A549 (cell line): ENCODE measurements at regions not wholly inside any gene's neighbourhood (a gene's known extent, or its start where the extent isn't known, plus 50 kb on each side); places are given as distances from the start of the nearest gene placed in this dataset.

Source experiments
- ATAC-seq, 2 experiments: fragments of 200-7000 bp in 1 of 2; fragments of >200 bp in 1 of 2; cut with Nextera tagmentation in 1 of 2; cut with Tn5 transposase in 1 of 2; 3 replicates each; pipeline versions ENCODE4 v1.8.0 to v1.9.1; 2018 to 2020; ENCODE audit warnings: mild to moderate bottlenecking in 1 of 2, moderate library complexity in 1 of 2
- CTCF ChIA-PET: fragments of 300-600 bp; sonication (Branson Sonifier 250); formaldehyde crosslinking; extraction: SDS; loops from one replicate; lab custom pipeline; 2021; ENCODE audit warnings: antibody characterized with exemption, inconsistent platforms; lab: Yijun Ruan, JAX
- POLR2A ChIA-PET: fragments of 350-600 bp; formaldehyde crosslinking; extraction: SDS; loops from one replicate; lab custom pipeline; 2021; ENCODE audit warnings: antibody characterized with exemption, inconsistent platforms; lab: Yijun Ruan, JAX
- DNase-seq, 2 experiments: peaks; one replicate each; pipeline versions ENCODE4 v3.0.0 to v3.0.0-alpha.2; 2011 to 2016; ENCODE audit warnings: low read depth in 1 of 2, low spot score in 1 of 2
- FAIRE-seq: peaks from 2 replicates; lab custom pipeline; 2011; peaks lifted over from hg19 to GRCh38; lab: Jason Lieb, UNC
- H3K27ac ChIP-seq, 2 experiments: fragments of >200 bp; sonication (Bioruptor Twin); formaldehyde crosslinking; 3 replicates each; pipeline ENCODE4 v1.5.1; 2016 to 2017
- H3K4me1 ChIP-seq: fragments of >200 bp; sonication (Bioruptor Twin); formaldehyde crosslinking; 3 replicates; pipeline ENCODE4 v1.6.1; 2016
- H3K4me2 ChIP-seq: fragments of >200 bp; sonication (Bioruptor Twin); formaldehyde crosslinking; 3 replicates; pipeline ENCODE4 v1.6.1; 2016
- H3K4me3 ChIP-seq: fragments of >200 bp; sonication (Bioruptor Twin); formaldehyde crosslinking; 3 replicates; pipeline ENCODE4 v1.5.1; 2016
- H3K9me3 ChIP-seq: fragments of >200 bp; sonication (Bioruptor Twin); formaldehyde crosslinking; 3 replicates; pipeline ENCODE4 v1.6.1; 2016
- CBX2 ChIP-seq: fragments of 200-600 bp; sonication (generic); IDR thresholded peaks from 2 replicates; pipeline ENCODE4 v1.6.1; 2016; ENCODE audit warnings: low read depth, mild to moderate bottlenecking, borderline replicate concordance
- CEBPB ChIP-seq, 2 experiments: fragments of >200 bp in 1 of 2; sonication (Bioruptor Twin) in 1 of 2; formaldehyde crosslinking in 1 of 2; IDR thresholded peaks; 2 replicates each; pipeline ENCODE4 v1.6.1; 2012 to 2016
- CHD4 ChIP-seq: fragments of 200-600 bp; sonication (generic); IDR thresholded peaks from 2 replicates; pipeline ENCODE4 v1.6.1; 2016; ENCODE audit warnings: antibody characterized with exemption, mild to moderate bottlenecking, borderline replicate concordance
- EHF ChIP-seq: fragments of 250-450 bp; sonication (Bioruptor Pico); IDR thresholded peaks from 2 replicates; pipeline ENCODE4 v1.5.0; 2020; ENCODE audit warnings: mild to moderate bottlenecking
- EP300 ChIP-seq, 2 experiments: fragments of >200 bp; sonication (Bioruptor Twin); formaldehyde crosslinking; IDR thresholded peaks; 2 replicates in 1 of 2; 3 replicates in 1 of 2; pipeline ENCODE4 v1.6.1; 2016 to 2017
- ESRRA ChIP-seq: fragments of 150-350 bp; IDR thresholded peaks from 2 replicates; pipeline ENCODE4 v1.6.1; 2014; ENCODE audit warnings: mild to moderate bottlenecking, low read length, borderline replicate concordance
- FOXS1 ChIP-seq: fragments of 250-450 bp; sonication (Bioruptor Pico); IDR thresholded peaks from 2 replicates; pipeline ENCODE4 v1.5.0; 2020; ENCODE audit warnings: mild to moderate bottlenecking, moderate library complexity
- GATA3 ChIP-seq: IDR thresholded peaks from 2 replicates; pipeline ENCODE4 v1.6.1; 2012; ENCODE audit warnings: borderline replicate concordance
- HDAC2 ChIP-seq: fragments of 200-600 bp; sonication (generic); IDR thresholded peaks from 2 replicates; pipeline ENCODE4 v1.6.1; 2016
- HOXA7 ChIP-seq: fragments of 250-450 bp; sonication (Bioruptor Pico); IDR thresholded peaks from 2 replicates; pipeline ENCODE4 v1.5.0; 2020; ENCODE audit warnings: mild to moderate bottlenecking, moderate library complexity
- HOXB5 ChIP-seq: fragments of 250-450 bp; sonication (Bioruptor Pico); IDR thresholded peaks from 2 replicates; pipeline ENCODE4 v1.5.0; 2020; ENCODE audit warnings: mild to moderate bottlenecking, moderate library complexity
- KDM5A ChIP-seq: fragments of 200-600 bp; sonication (generic); IDR thresholded peaks from 2 replicates; pipeline ENCODE4 v1.6.1; 2016; ENCODE audit warnings: antibody characterized with exemption, mild to moderate bottlenecking
- MAFK ChIP-seq: fragments of 450-650 bp; IDR thresholded peaks from 2 replicates; pipeline ENCODE4 v1.6.1; 2014; ENCODE audit not compliant: partially characterized antibody
- MAZ ChIP-seq: fragments of 150-350 bp; IDR thresholded peaks from 2 replicates; pipeline ENCODE4 v1.6.1; 2014; ENCODE audit warnings: antibody characterized with exemption, low read depth, low read length, borderline replicate concordance
- POLR2A ChIP-seq: IDR thresholded peaks from 2 replicates; pipeline ENCODE4 v1.6.1; 2012; ENCODE audit warnings: mild to moderate bottlenecking, low read length
- RARB ChIP-seq: fragments of 250-450 bp; sonication (Bioruptor Pico); IDR thresholded peaks from 2 replicates; pipeline ENCODE4 v1.8.0; 2021; ENCODE audit warnings: mild to moderate bottlenecking, moderate library complexity
- SMC3 ChIP-seq: fragments of >200 bp; sonication (Bioruptor Twin); formaldehyde crosslinking; IDR thresholded peaks from 3 replicates; pipeline ENCODE4 v1.6.1; 2018; ENCODE audit warnings: inconsistent platforms
- TP53 ChIP-seq: fragments of 250-450 bp; sonication (Bioruptor Pico); IDR thresholded peaks from 2 replicates; pipeline ENCODE4 v1.5.0; 2021; ENCODE audit warnings: mild to moderate bottlenecking, moderate library complexity
- ZC3H11A ChIP-seq: fragments of 450-650 bp; IDR thresholded peaks from 2 replicates; pipeline ENCODE4 v1.6.1; 2014; ENCODE audit warnings: antibody characterized with exemption, mild to moderate bottlenecking
- ZNF302 ChIP-seq: fragments of 250-450 bp; sonication (Bioruptor Pico); IDR thresholded peaks from 2 replicates; pipeline ENCODE4 v1.9.0; 2021; ENCODE audit warnings: inconsistent platforms, mild to moderate bottlenecking, moderate library complexity
- WGBS: methylation state at CpG from one replicate; pipeline ENCODE4 v1.1.6; 2017; ENCODE audit errors: missing lambda C conversion rate; 5-methylcytosine and 5-hydroxymethylcytosine counted together
- TF ChIP-seq, protein P1 (sequence below): fragments of >200 bp; sonication (Bioruptor Twin); formaldehyde crosslinking; IDR thresholded peaks from 2 replicates; pipeline ENCODE4 v1.6.1; 2016
- TF ChIP-seq, protein P2 (sequence below): fragments of >200 bp; sonication (Bioruptor Twin); formaldehyde crosslinking; IDR thresholded peaks from 3 replicates; pipeline ENCODE4 v1.6.1; 2016
- TF ChIP-seq, protein P3 (sequence below): IDR thresholded peaks from 2 replicates; pipeline ENCODE4 v1.6.1; 2012
- TF ChIP-seq, protein P4 (sequence below): fragments of 250-450 bp; sonication (Bioruptor Pico); IDR thresholded peaks from 2 replicates; pipeline ENCODE4 v1.5.0; 2021; ENCODE audit warnings: mild to moderate bottlenecking, moderate library complexity, borderline replicate concordance
- TF ChIP-seq, protein P5 (sequence below): IDR thresholded peaks from 2 replicates; pipeline ENCODE4 v1.6.1; 2012
- TF ChIP-seq, protein P6 (sequence below): fragments of 250-450 bp; sonication (Bioruptor Pico); IDR thresholded peaks from 2 replicates; pipeline ENCODE4 v1.5.0; 2020; ENCODE audit warnings: low read depth, mild to moderate bottlenecking, moderate library complexity

DNA sequence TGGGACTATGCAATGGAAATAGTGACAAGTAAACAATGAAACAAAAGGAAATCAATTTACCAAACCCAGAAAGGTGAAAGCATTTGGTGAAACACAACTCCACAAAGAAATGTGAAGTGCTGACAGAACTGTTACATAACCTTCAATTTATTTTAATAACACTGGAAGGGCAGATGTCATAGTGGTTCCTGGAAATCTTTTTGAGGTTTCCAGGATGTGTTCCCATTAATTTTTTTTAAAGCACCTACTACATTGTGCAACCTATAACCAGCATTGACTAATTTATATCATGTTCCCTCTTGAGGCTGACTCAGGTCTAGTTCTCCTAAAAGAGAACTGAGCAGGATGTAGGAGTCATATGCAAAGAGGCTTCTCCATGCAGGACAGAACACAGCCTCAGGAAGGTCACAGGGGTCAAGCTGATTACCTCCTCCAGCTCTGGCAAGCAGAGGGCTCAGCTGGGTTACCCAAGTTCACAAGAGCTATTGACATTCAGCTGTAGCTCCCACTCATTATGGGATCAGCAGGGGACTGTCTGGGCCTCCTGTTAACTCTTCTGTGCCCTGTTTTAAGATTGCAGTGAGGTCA, 157.1 kb upstream of the NRIP1 start (continued):
- TF ChIP-seq CEBPB (IDR thresholded peaks at IDR 0.05) (peak; percentile 90 to 94), ESRRA (peak; percentile 80; the same call in 1 of the 2 replicates), EHF (CRISPR knock-in tag) (no peak), RARB (CRISPR knock-in tag) (no peak), HOXA7 (CRISPR knock-in tag) (no peak), SMC3 (peak; percentile 49), ZC3H11A (no peak), GATA3 (peak; percentile 79)
- TF ChIP-seq, protein P1, sequence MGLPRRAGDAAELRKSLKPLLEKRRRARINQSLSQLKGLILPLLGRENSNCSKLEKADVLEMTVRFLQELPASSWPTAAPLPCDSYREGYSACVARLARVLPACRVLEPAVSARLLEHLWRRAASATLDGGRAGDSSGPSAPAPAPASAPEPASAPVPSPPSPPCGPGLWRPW: peak; percentile 59; the same call in 1 of the 2 replicates
- TF ChIP-seq, protein P2, sequence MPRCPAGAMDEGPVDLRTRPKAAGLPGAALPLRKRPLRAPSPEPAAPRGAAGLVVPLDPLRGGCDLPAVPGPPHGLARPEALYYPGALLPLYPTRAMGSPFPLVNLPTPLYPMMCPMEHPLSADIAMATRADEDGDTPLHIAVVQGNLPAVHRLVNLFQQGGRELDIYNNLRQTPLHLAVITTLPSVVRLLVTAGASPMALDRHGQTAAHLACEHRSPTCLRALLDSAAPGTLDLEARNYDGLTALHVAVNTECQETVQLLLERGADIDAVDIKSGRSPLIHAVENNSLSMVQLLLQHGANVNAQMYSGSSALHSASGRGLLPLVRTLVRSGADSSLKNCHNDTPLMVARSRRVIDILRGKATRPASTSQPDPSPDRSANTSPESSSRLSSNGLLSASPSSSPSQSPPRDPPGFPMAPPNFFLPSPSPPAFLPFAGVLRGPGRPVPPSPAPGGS: peak; percentile 74; the same call in 1 of the 3 replicates
- TF ChIP-seq, all 56 proteins: peak for 12

DNA sequence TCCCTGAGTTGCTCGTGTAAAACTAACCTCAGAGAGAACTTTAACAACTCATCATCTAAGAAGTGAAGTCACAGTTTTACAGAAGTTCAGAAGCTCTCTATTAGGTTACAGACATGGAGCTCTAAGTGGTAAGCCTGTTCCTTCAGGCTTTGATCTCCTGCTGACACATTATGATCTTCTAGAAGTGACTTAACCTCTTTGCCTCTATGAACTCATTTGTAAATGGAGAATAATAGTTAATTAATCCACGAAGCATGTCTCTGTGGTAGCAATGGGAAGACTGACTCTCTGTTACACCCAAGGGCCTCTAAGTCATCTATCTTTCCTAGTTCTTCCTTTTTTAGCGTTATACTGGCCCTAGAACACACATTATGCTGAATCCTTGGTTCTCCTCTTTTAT, 157.9 kb upstream of the NRIP1 start:
- TF ChIP-seq CHD4: no peak
- TF ChIP-seq GATA3: no peak
- no peak for TF ChIP-seq MAFK
- no peak for TF ChIP-seq CBX2
- no peak for TF ChIP-seq MAZ
- TF ChIP-seq EP300 (IDR thresholded peaks at IDR 0.05): no peak
- TF ChIP-seq, protein P3, sequence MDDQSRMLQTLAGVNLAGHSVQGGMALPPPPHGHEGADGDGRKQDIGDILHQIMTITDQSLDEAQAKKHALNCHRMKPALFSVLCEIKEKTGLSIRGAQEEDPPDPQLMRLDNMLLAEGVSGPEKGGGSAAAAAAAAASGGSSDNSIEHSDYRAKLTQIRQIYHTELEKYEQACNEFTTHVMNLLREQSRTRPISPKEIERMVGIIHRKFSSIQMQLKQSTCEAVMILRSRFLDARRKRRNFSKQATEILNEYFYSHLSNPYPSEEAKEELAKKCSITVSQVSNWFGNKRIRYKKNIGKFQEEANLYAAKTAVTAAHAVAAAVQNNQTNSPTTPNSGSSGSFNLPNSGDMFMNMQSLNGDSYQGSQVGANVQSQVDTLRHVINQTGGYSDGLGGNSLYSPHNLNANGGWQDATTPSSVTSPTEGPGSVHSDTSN: no peak
- TF ChIP-seq POLR2A: no peak
- TF ChIP-seq, protein P4, sequence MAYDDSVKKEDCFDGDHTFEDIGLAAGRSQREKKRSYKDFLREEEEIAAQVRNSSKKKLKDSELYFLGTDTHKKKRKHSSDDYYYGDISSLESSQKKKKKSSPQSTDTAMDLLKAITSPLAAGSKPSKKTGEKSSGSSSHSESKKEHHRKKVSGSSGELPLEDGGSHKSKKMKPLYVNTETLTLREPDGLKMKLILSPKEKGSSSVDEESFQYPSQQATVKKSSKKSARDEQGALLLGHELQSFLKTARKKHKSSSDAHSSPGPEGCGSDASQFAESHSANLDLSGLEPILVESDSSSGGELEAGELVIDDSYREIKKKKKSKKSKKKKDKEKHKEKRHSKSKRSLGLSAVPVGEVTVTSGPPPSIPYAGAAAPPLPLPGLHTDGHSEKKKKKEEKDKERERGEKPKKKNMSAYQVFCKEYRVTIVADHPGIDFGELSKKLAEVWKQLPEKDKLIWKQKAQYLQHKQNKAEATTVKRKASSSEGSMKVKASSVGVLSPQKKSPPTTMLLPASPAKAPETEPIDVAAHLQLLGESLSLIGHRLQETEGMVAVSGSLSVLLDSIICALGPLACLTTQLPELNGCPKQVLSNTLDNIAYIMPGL (CRISPR knock-in tag): no peak
- TF ChIP-seq, protein P5, sequence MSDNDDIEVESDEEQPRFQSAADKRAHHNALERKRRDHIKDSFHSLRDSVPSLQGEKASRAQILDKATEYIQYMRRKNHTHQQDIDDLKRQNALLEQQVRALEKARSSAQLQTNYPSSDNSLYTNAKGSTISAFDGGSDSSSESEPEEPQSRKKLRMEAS: no peak
- no peak for TF ChIP-seq ESRRA
- no peak for TF ChIP-seq FOXS1
- TF ChIP-seq HDAC2: no peak
- TF ChIP-seq, protein P1: no peak
- TF ChIP-seq KDM5A: no peak
- no peak for TF ChIP-seq ZNF302 (CRISPR knock-in tag)
- no peak for TF ChIP-seq TP53
- TF ChIP-seq, protein P6, sequence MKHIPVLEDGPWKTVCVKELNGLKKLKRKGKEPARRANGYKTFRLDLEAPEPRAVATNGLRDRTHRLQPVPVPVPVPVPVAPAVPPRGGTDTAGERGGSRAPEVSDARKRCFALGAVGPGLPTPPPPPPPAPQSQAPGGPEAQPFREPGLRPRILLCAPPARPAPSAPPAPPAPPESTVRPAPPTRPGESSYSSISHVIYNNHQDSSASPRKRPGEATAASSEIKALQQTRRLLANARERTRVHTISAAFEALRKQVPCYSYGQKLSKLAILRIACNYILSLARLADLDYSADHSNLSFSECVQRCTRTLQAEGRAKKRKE (CRISPR knock-in tag): no peak
- no peak for TF ChIP-seq HOXB5 (CRISPR knock-in tag)
- ATAC-seq (no peak), FAIRE-seq (no peak), DNase-seq (no peak)
- WGBS: 59% methylated on average over 3 of the region's 3 CpGs
- Histone ChIP-seq H3K4me1 (peaks cover 51% of the 10 kb centered on the region), H3K27ac (peak overlapping the region; percentile 86 to 88), H3K9me3 (no peaks in the 10 kb centered on the region), H3K4me3 (no peak overlapping the region), H3K4me2 (peak overlapping the region; percentile 63)
- POLR2A ChIA-PET: interaction anchor here (1.0 to 3.2 kb wide), 2 partner anchors 157 to 222 kb away, joined by 4 to 17 read pairs; partner anchors contain the start of gene NRIP1
- CTCF ChIA-PET: interaction anchor here (0.7 to 2.1 kb wide), 4 partner anchors 9 to 260 kb away, joined by 3 to 7 read pairs (median 4); no protein-coding TSS in a partner anchor
